Lung (tissue), 11 donors: ENCODE measurements at regions not wholly inside any gene's neighbourhood (a gene's known extent, or its start where the extent isn't known, plus 50 kb on each side); places are given as distances from the start of the nearest gene placed in this dataset.

Experiments used
- ATAC-seq: fragments of 200-7000 bp; cut with Tn5 transposase; one replicate; pipeline ENCODE4 v1.9.1; 2020; ENCODE audit warnings: moderate number of reproducible peaks; ENCODE audit not compliant: insufficient read depth, low FRiP score
- DNase-seq, 3 donors: peaks; one replicate each; pipeline ENCODE4 v3.0.0-alpha.2; 2013 to 2017
- H3K27ac ChIP-seq, 2 donors: one replicate each; pipeline ENCODE4 v1.5.1; 2013; ENCODE audit warnings: mild to moderate bottlenecking in 2 of 2, moderate library complexity in 2 of 2, control low read depth in 1 of 2, inconsistent platforms in 1 of 2, low read depth in 1 of 2, low read length in 1 of 2
- H3K27me3 ChIP-seq, 3 donors: one replicate each; pipeline ENCODE4 v1.5.1; 2013; ENCODE audit warnings: low read length in 2 of 3; ENCODE audit not compliant: control insufficient read depth in 3 of 3, insufficient read depth in 3 of 3
- H3K36me3 ChIP-seq, 4 donors: one replicate each; pipeline ENCODE4 v1.5.1; 2013; ENCODE audit warnings: low read length in 4 of 4, mild to moderate bottlenecking in 1 of 4, moderate library complexity in 1 of 4; ENCODE audit not compliant: control insufficient read depth in 4 of 4, insufficient read depth in 4 of 4
- H3K4me1 ChIP-seq, 5 donors: one replicate each; pipeline ENCODE4 v1.5.1; 2013; ENCODE audit warnings: low read length in 5 of 5, mild to moderate bottlenecking in 2 of 5, moderate library complexity in 1 of 5; ENCODE audit not compliant: control insufficient read depth in 5 of 5, insufficient read depth in 5 of 5
- H3K4me3 ChIP-seq: one replicate; pipeline ENCODE4 v1.5.1; 2013; ENCODE audit warnings: mild to moderate bottlenecking, control low read depth, moderate library complexity
- H3K9ac ChIP-seq, 2 donors: one replicate each; pipeline ENCODE4 v1.5.1; 2013; ENCODE audit warnings: low read length in 2 of 2, control low read depth in 1 of 2; ENCODE audit not compliant: insufficient read depth in 1 of 2
- H3K9me3 ChIP-seq, 4 donors: one replicate each; pipeline ENCODE4 v1.5.1; 2013; ENCODE audit warnings: low read length in 3 of 4, mild to moderate bottlenecking in 1 of 4, moderate library complexity in 1 of 4; ENCODE audit not compliant: control insufficient read depth in 4 of 4, insufficient read depth in 3 of 4
- CTCF ChIP-seq: IDR thresholded peaks from 2 replicates; pipeline ENCODE4 v1.5.1; 2012; ENCODE audit warnings: mild to moderate bottlenecking; ENCODE audit errors: control extremely low read depth, extremely low read depth
- WGBS, 2 donors: extraction: QIAGEN DNeasy Blood & Tissue Kit; methylation state at CpG; one replicate each; pipeline ENCODE4 v1.1.7; 2013; 5-methylcytosine and 5-hydroxymethylcytosine counted together
- donor health status: control.
- donor health status: control.
- donor health status: Bipolar disorder and iron deficiency.
- donor health status: healthy.
- donor health status: DM: yes; HTN: yes; CAD: no.

- ATAC-seq: no peak
- no peak overlapping the region for H3K9ac ChIP-seq
Observed at GRCh38 chr18:71441156-71441555, 1103.0 kb downstream of the CBLN2 start.

GRCh38 chr18:71437511-71437910 lies 1106.6 kb downstream of the CBLN2 start:
- Histone ChIP-seq H3K4me3 (no peak overlapping the region), H3K36me3 (no peaks in the 10 kb centered on the region), H3K4me1 (peaks cover 0 to 5% (median 0%) of the 10 kb centered on the region in 5 donors), H3K9me3 (no peaks in the 10 kb centered on the region), H3K27ac (no peak overlapping the region), H3K27me3 (no peaks in the 10 kb centered on the region), H3K9ac (no peak overlapping the region)
- DNase-seq: no peak
- ATAC-seq: no peak
- no peak for TF ChIP-seq CTCF
- WGBS, 2 donors: 77 to 84% methylated on average over 2 of the region's 2 CpGs

More at GRCh38 chr18:71441156-71441555, 1103.0 kb downstream of the CBLN2 start:
- Histone ChIP-seq H3K9me3 (no peaks in the 10 kb centered on the region), H3K4me1 (peaks cover 0 to 14% (median 6%) of the 10 kb centered on the region in 5 donors), H3K27me3 (no peaks in the 10 kb centered on the region), H3K36me3 (no peaks in the 10 kb centered on the region), H3K27ac (no peak overlapping the region), H3K4me3 (no peak overlapping the region)
- TF ChIP-seq CTCF: no peak
- peak in 2 of 3 donors; percentile 50 to 79 for DNase-seq
- WGBS, 2 donors: 65 to 72% methylated on average over 4 of the region's 4 CpGs

GRCh38 chr18:71433373-71433772 lies 1110.8 kb downstream of the CBLN2 start:
- 81 to 85% methylated on average over 2 of the region's 2 CpGs for WGBS, 2 donors
- no peak for DNase-seq

More at GRCh38 chr18:71433373-71433772, 1110.8 kb downstream of the CBLN2 start:
- no peak overlapping the region for H3K9ac ChIP-seq
- H3K9me3 ChIP-seq: no peaks in the 10 kb centered on the region
- no peak for TF ChIP-seq CTCF
- H3K27ac ChIP-seq: no peak overlapping the region
- H3K4me3 ChIP-seq: no peak overlapping the region
- peaks cover 0 to 2% (median 0%) of the 10 kb centered on the region in 5 donors for H3K4me1 ChIP-seq
- no peak for ATAC-seq
- H3K36me3 ChIP-seq: no peaks in the 10 kb centered on the region
- no peaks in the 10 kb centered on the region for H3K27me3 ChIP-seq
